DMS53 treated with DMSO at 0.1 percent for 48 hours (cell line): ENCODE measurements at regions not wholly inside any gene's neighbourhood (a gene's known extent, or its start where the extent isn't known, plus 50 kb on each side); places are given as distances from the start of the nearest gene placed in this dataset.
"Not testable (repeated sequence)": the region's sequence is repeated elsewhere in the genome, so short reads cannot be mapped to it uniquely, and the experiment has no call there.

Experiments used
- DNase-seq: peaks from one replicate; lab custom pipeline; 2025; ENCODE audit not compliant: unreplicated experiment; lab: John Stamatoyannopoulos, UW

GRCh38 chr5:21613971-21614488, 1239.1 kb downstream of the CDH12 start:
- DNase-seq: no peak

GRCh38 chr5:21603796-21604195, 1249.3 kb downstream of the CDH12 start:
- DNase-seq: no peak

- no peak for DNase-seq
Observed at GRCh38 chr5:21594566-21594965, 1258.6 kb downstream of the CDH12 start.

GRCh38 chr5:21593261-21593660, 1259.9 kb downstream of the CDH12 start:
- DNase-seq: no peak

- peak; percentile 65 for DNase-seq
Observed at GRCh38 chr5:21581508-21581907, 1271.6 kb downstream of the CDH12 start.

GRCh38 chr5:21574961-21575360, 1278.2 kb downstream of the CDH12 start:
- no peak for DNase-seq

GRCh38 chr5:21574438-21574837, 1278.7 kb downstream of the CDH12 start:
- no peak for DNase-seq

GRCh38 chr5:21573416-21574314, 1279.5 kb downstream of the CDH12 start:
- no peak for DNase-seq

GRCh38 chr5:21571196-21571595, 1281.9 kb downstream of the CDH12 start:
- DNase-seq: not testable (repeated sequence)

GRCh38 chr5:21559109-21559508, 1294.0 kb downstream of the CDH12 start:
- DNase-seq: not testable (repeated sequence)

- DNase-seq: not testable (repeated sequence)
Observed at GRCh38 chr5:21552263-21552662, 1300.9 kb downstream of the CDH12 start.

- DNase-seq: not testable (repeated sequence)
Observed at GRCh38 chr5:21550916-21551315, 1302.2 kb downstream of the CDH12 start.

- DNase-seq: not testable (repeated sequence)
Observed at GRCh38 chr5:21547656-21548055, 1305.5 kb downstream of the CDH12 start.

- DNase-seq: not testable (repeated sequence)
Observed at GRCh38 chr5:21535114-21535513, 1318.0 kb downstream of the CDH12 start.

GRCh38 chr5:21521157-21521556, 1332.0 kb downstream of the CDH12 start:
- not testable (repeated sequence) for DNase-seq

- DNase-seq: not testable (repeated sequence)
Observed at GRCh38 chr5:21496926-21497325, 1356.2 kb downstream of the CDH12 start.

GRCh38 chr5:21496056-21496455, 1357.1 kb downstream of the CDH12 start:
- DNase-seq: not testable (repeated sequence)

GRCh38 chr5:21495235-21495634, 1357.9 kb downstream of the CDH12 start:
- DNase-seq: not testable (repeated sequence)

- DNase-seq: not testable (repeated sequence)
Observed at GRCh38 chr5:21494033-21494432, 1359.1 kb downstream of the CDH12 start.

GRCh38 chr5:21491182-21491581, 1362.0 kb downstream of the CDH12 start:
- not testable (repeated sequence) for DNase-seq

- not testable (repeated sequence) for DNase-seq
Observed at GRCh38 chr5:21488828-21489227, 1364.3 kb downstream of the CDH12 start.

- DNase-seq: not testable (repeated sequence)
Observed at GRCh38 chr5:21485458-21486000, 1367.6 kb downstream of the CDH12 start.
